Sigmoid colon (tissue), 4 donors: ENCODE measurements at regions not wholly inside any gene's neighbourhood (a gene's known extent, or its start where the extent isn't known, plus 50 kb on each side); places are given as distances from the start of the nearest gene placed in this dataset.

Experiments used
- CTCF ChIP-seq, 4 experiments: fragments of 450-650 bp in 3 of 4; fragments of 200-600 bp in 1 of 4; IDR thresholded peaks; one replicate each; pipeline ENCODE4 v1.5.1; 2016 to 2019; ENCODE audit warnings: antibody characterized with exemption in 4 of 4, mild to moderate bottlenecking in 3 of 4, moderate library complexity in 2 of 4
- EP300 ChIP-seq, 4 donors: sonication (generic); formaldehyde crosslinking; IDR thresholded peaks; one replicate each; pipeline ENCODE4 v1.6.1; 2017; ENCODE audit warnings: antibody characterized with exemption in 4 of 4
- POLR2A ChIP-seq, 2 donors: fragments of 450-650 bp; IDR thresholded peaks; one replicate each; pipeline ENCODE4 v1.6.1; 2016; ENCODE audit warnings: antibody characterized with exemption in 2 of 2, mild to moderate bottlenecking in 2 of 2, moderate library complexity in 2 of 2
- POLR2AphosphoS5 ChIP-seq, 4 donors: sonication (generic); formaldehyde crosslinking; IDR thresholded peaks; one replicate each; pipeline ENCODE4 v1.6.1; 2017; ENCODE audit warnings: antibody characterized with exemption in 4 of 4

- TF ChIP-seq CTCF (IDR thresholded peaks at IDR 0.05) (no peak), EP300 (IDR thresholded peaks at IDR 0.05) (no peak), POLR2A (IDR thresholded peaks at IDR 0.05) (no peak), POLR2AphosphoS5 (IDR thresholded peaks at IDR 0.05) (no peak)
Observed at GRCh38 chr2:67241453-67241852, 155.7 kb upstream of the ETAA1 start.
